ENCODE measurements at regions not wholly inside any gene's neighbourhood (a gene's known extent, or its start where the extent isn't known, plus 50 kb on each side); places are given as distances from the start of the nearest gene placed in this dataset.
A peak's percentile ranks its signal among the peaks of the same experiment; 100 is the strongest.
"Not testable (repeated sequence)": the region's sequence is repeated elsewhere in the genome, so short reads cannot be mapped to it uniquely, and the experiment has no call there.

GRCh38 chrX:79026742-79027141, 81.6 kb downstream of the P2RY10 start:
- not testable (repeated sequence) for ATAC-seq

- ATAC-seq, result no peak
These were observed 90.2 kb downstream of the P2RY10 start for GRCh38 chrX:79035421-79035820.

GRCh38 chrX:79036157-79036880, 91.1 kb downstream of the P2RY10 start:
- ATAC-seq, result no peak

- no peak for ATAC-seq
These were observed 78.8 kb upstream of the GPR174 start for GRCh38 chrX:79065696-79066095.

- ATAC-seq, result no peak
These were observed 66.4 kb upstream of the GPR174 start for GRCh38 chrX:79078114-79078513.

GRCh38 chrX:79079477-79079876, 65.0 kb upstream of the GPR174 start:
- no peak for ATAC-seq

- ATAC-seq, result peak in 1 of 2 donors; percentile 41
These were observed 64.3 kb upstream of the GPR174 start for GRCh38 chrX:79080141-79080540.

GRCh38 chrX:79081895-79082512, 62.5 kb upstream of the GPR174 start:
- ATAC-seq, result peak in 1 of 2 donors; percentile 27

- ATAC-seq, result no peak
These were observed 61.6 kb upstream of the GPR174 start for GRCh38 chrX:79082899-79083298.

GRCh38 chrX:79084923-79085322, 59.6 kb upstream of the GPR174 start:
- no peak for ATAC-seq

GRCh38 chrX:79089896-79090584, 54.4 kb upstream of the GPR174 start:
- ATAC-seq, result no peak

- ATAC-seq, result no peak
These were observed 50.2 kb upstream of the GPR174 start for GRCh38 chrX:79094075-79094832.

Measured in activated CD4-positive, CD25-positive, alpha-beta regulatory T cell treated with anti-CD3 and anti-CD28 coated beads, Interleukin-2, amount 50 U/mL, for 24 hours (primary cell).